Esophagus muscularis mucosa (tissue), 4 donors: ENCODE measurements at regions not wholly inside any gene's neighbourhood (a gene's known extent, or its start where the extent isn't known, plus 50 kb on each side); places are given as distances from the start of the nearest gene placed in this dataset.
"Not testable (repeated sequence)": the region's sequence is repeated elsewhere in the genome, so short reads cannot be mapped to it uniquely, and the experiment has no call there.

Source experiments
- CTCF ChIP-seq, 3 experiments: fragments of 200-600 bp in 2 of 3; fragments of 450-650 bp in 1 of 3; sonication (generic) in 2 of 3; IDR thresholded peaks; one replicate each; pipeline ENCODE4 v1.5.1; 2017 to 2019; ENCODE audit warnings: antibody characterized with exemption in 3 of 3, mild to moderate bottlenecking in 2 of 3, moderate library complexity in 1 of 3
- EP300 ChIP-seq: sonication (generic); formaldehyde crosslinking; IDR thresholded peaks from one replicate; pipeline ENCODE4 v1.6.1; 2017; ENCODE audit warnings: antibody characterized with exemption
- POLR2A ChIP-seq: fragments of 450-650 bp; IDR thresholded peaks from one replicate; pipeline ENCODE4 v1.6.1; 2017; ENCODE audit warnings: antibody characterized with exemption, moderate library complexity, mild to moderate bottlenecking, low read depth
- POLR2AphosphoS5 ChIP-seq, 2 donors: sonication (generic); formaldehyde crosslinking; IDR thresholded peaks; one replicate each; pipeline ENCODE4 v1.6.1; 2017; ENCODE audit warnings: antibody characterized with exemption in 2 of 2

GRCh38 chr6:88390998-88391397 is 224.9 kb upstream of the CNR1 start:
- TF ChIP-seq CTCF (IDR thresholded peaks at IDR 0.05); POLR2A; EP300; POLR2AphosphoS5 (IDR thresholded peaks at IDR 0.05): not testable (repeated sequence)
